Spleen (tissue), 11 donors: ENCODE measurements at regions not wholly inside any gene's neighbourhood (a gene's known extent, or its start where the extent isn't known, plus 50 kb on each side); places are given as distances from the start of the nearest gene placed in this dataset.
"Not testable (repeated sequence)": the region's sequence is repeated elsewhere in the genome, so short reads cannot be mapped to it uniquely, and the experiment has no call there.

ENCODE experiments used
- DNase-seq: peaks from one replicate; pipeline ENCODE4 v3.0.0-alpha.2; 2020
- H3K27ac ChIP-seq, 8 donors: fragments of 200-600 bp; sonication (generic) in 7 of 8; 1 replicate in 4 of 8; 2 replicates in 4 of 8; pipeline versions ENCODE4 v1.5.0 to v1.8.0; 2016 to 2021; ENCODE audit warnings: inconsistent platforms in 4 of 8, mild to moderate bottlenecking in 4 of 8, moderate library complexity in 1 of 8
- H3K27me3 ChIP-seq, 7 donors: fragments of 200-600 bp; sonication (generic) in 6 of 7; replicated peaks in 1 of 7; 1 replicate in 4 of 7; 2 replicates in 3 of 7; pipeline versions ENCODE4 v1.5.0 to v1.8.0; 2016 to 2021; ENCODE audit warnings: inconsistent platforms in 3 of 7, mild to moderate bottlenecking in 1 of 7
- H3K36me3 ChIP-seq, 6 donors: fragments of 200-600 bp; sonication (generic) in 5 of 6; 1 replicate in 4 of 6; 2 replicates in 2 of 6; pipeline versions ENCODE4 v1.5.0 to v1.8.0; 2016 to 2021; ENCODE audit warnings: inconsistent platforms in 2 of 6
- H3K4me1 ChIP-seq, 6 donors: fragments of 200-600 bp; sonication (generic) in 5 of 6; 1 replicate in 3 of 6; 2 replicates in 3 of 6; pipeline versions ENCODE4 v1.5.0 to v1.8.0; 2016 to 2021; ENCODE audit warnings: inconsistent platforms in 3 of 6
- H3K4me3 ChIP-seq, 8 donors: fragments of 200-600 bp; sonication (generic) in 7 of 8; 1 replicate in 4 of 8; 2 replicates in 4 of 8; pipeline versions ENCODE4 v1.5.0 to v1.8.0; 2016 to 2021; ENCODE audit warnings: inconsistent platforms in 4 of 8, mild to moderate bottlenecking in 4 of 8, moderate library complexity in 2 of 8
- H3K9me3 ChIP-seq, 8 donors: fragments of 200-600 bp; sonication (generic) in 7 of 8; 1 replicate in 4 of 8; 2 replicates in 4 of 8; pipeline versions ENCODE4 v1.5.0 to v1.8.0; 2016 to 2021; ENCODE audit warnings: inconsistent platforms in 4 of 8
- POLR2A ChIP-seq, 3 donors: fragments of 450-650 bp; IDR thresholded peaks; one replicate each; pipeline ENCODE4 v1.5.1; 2017; ENCODE audit warnings: antibody characterized with exemption in 3 of 3, mild to moderate bottlenecking in 1 of 3
- POLR2AphosphoS5 ChIP-seq, 3 donors: sonication (generic); formaldehyde crosslinking; IDR thresholded peaks; one replicate each; pipeline ENCODE4 v1.5.1; 2017; ENCODE audit warnings: antibody characterized with exemption in 3 of 3
- WGBS, 5 donors: extraction: QIAGEN DNeasy Blood & Tissue Kit in 3 of 5; methylation state at CpG; one replicate each; pipeline versions ENCODE4 v1.1.5 to v1.1.7; 2013 to 2018; 5-methylcytosine and 5-hydroxymethylcytosine counted together
- intact Hi-C: fragments of 100-400 bp; cut with DNase I; formaldehyde crosslinking; loops from one replicate; pipeline ENCODE4 v1.15.0; 2023; ENCODE audit warnings: low total_unique reads
- TF ChIP-seq, protein P1 (sequence below), 11 experiments: fragments of 200-600 bp in 7 of 11; fragments of 450-650 bp in 4 of 11; sonication (generic) in 4 of 11; IDR thresholded peaks in 8 of 11; conservative IDR thresholded peaks in 3 of 11; 1 replicate in 7 of 11; 2 replicates in 4 of 11; pipeline versions ENCODE4 v1.4.0 to v1.8.0; 2016 to 2021; ENCODE audit warnings: antibody characterized with exemption in 11 of 11, inconsistent platforms in 4 of 11, mild to moderate bottlenecking in 1 of 11
- donor health status: healthy with polysubstance abuse.
- donor health status: DM: no; HTN: no; CAD: no; lungs with moderate emphysema.
- donor health status: DM: no; HTN: no; CAD: no.
- donor health status: Bipolar disorder and iron deficiency.
- donor health status: healthy.
- donor health status: DM: no; HTN: no; CAD: no.
- donor health status: DM: yes; HTN: yes; CAD: no.

DNA sequence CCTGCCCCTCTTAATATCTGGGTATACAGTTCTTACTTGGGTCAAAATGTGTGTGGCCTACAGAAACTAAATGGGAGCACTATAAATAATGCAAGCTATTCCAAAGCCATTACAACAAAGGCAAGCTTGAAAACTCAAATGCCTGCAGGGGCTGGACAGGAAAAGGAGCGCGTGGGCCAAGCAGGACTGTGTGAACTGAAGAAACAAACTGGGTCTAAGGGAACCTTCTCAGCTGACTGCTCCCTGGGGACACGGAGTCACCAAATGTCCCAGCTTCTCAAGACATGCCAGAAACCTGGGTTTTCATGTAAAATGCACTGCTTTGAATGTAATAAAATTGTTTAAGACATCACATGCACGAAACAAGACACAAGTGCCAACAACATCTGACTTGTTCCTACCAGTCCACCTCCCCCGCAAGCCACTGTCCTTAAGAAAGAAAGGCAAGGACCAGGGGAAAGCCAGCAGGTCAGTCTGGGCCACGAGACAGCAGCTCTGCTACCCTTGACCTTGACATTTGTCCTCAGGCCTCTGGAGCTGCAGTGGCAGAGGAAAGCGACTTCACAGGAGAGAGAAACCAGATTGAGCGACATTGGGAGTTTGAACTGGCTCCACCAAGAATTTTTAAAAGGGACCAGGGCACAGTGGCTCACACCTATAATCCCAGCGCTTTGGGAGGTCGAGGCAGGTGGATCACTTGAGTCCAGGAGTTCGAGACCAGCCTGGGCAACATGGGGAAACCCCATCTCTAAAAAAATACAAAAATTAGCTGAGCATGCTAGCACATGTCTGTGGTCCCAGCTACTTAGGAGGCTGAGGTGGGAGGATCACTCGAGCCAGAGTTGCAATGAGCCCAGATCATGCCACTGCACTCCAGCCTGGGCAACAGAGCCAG lies 89.7 kb upstream of the SH3BP4 start:
- no peak overlapping the region for H3K4me3 ChIP-seq
- H3K9me3 ChIP-seq, result peaks cover 0 to 22% (median 16%) of the 10 kb centered on the region in 8 donors
- no peaks in the 10 kb centered on the region for H3K36me3 ChIP-seq
- intact Hi-C loops, result no loop called here
- DNase-seq, result no peak
- WGBS, 5 donors, result 73 to 83% (median 76%) methylated on average over 12 of the region's 12 CpGs
- no peaks in the 10 kb centered on the region for H3K27me3 ChIP-seq
- TF ChIP-seq POLR2AphosphoS5 (IDR thresholded peaks at IDR 0.05) (no peak), POLR2A (IDR thresholded peaks at IDR 0.05) (no peak)
- peak overlapping the region in 5 of 8 donors; percentile 26 to 63 (median 52) for H3K27ac ChIP-seq
- H3K4me1 ChIP-seq, result peaks cover 0 to 19% (median 0%) of the 10 kb centered on the region in 6 donors

DNA sequence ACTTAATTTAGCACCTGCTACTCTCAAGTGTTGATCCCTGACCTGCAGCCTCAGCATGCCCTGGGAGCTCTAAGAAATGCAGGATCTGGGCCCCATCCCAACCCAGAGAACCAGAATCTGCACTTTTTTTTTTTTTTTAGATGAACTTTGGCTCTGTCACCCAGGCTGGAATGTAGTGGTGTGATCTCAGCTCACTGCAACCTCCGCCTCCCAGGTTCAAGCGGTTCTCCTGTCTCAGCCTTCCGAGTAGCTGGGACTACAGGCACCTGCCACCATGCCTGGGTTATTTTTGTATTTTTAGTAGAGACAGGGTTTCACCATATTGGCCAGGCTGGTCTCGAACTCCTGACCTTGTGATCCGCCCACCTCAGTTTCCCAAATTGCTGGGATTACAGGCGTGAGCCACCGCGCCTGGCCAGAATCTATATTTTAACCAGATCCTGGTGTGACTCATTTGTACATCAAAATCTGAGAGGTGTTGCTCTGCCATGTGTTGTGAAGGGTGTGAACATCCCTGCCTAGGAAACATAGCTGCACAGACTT lies 92.4 kb upstream of the SH3BP4 start:
- not testable (repeated sequence) for H3K36me3 ChIP-seq

GRCh38 chr2:234858790-234859329 lies 93.0 kb upstream of the SH3BP4 start:
- TF ChIP-seq, protein P1, sequence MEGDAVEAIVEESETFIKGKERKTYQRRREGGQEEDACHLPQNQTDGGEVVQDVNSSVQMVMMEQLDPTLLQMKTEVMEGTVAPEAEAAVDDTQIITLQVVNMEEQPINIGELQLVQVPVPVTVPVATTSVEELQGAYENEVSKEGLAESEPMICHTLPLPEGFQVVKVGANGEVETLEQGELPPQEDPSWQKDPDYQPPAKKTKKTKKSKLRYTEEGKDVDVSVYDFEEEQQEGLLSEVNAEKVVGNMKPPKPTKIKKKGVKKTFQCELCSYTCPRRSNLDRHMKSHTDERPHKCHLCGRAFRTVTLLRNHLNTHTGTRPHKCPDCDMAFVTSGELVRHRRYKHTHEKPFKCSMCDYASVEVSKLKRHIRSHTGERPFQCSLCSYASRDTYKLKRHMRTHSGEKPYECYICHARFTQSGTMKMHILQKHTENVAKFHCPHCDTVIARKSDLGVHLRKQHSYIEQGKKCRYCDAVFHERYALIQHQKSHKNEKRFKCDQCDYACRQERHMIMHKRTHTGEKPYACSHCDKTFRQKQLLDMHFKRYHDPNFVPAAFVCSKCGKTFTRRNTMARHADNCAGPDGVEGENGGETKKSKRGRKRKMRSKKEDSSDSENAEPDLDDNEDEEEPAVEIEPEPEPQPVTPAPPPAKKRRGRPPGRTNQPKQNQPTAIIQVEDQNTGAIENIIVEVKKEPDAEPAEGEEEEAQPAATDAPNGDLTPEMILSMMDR (IDR thresholded peaks at IDR 0.05 in 8 of 11, conservative IDR thresholded peaks at IDR 0.05 in 3 of 11), result no peak
- no peak for TF ChIP-seq POLR2AphosphoS5 (IDR thresholded peaks at IDR 0.05)
- no peak for TF ChIP-seq POLR2A (IDR thresholded peaks at IDR 0.05)
- WGBS, 5 donors, result 75 to 87% (median 82%) methylated on average over 6 of the region's 6 CpGs

More for the DNA sequence above, 92.4 kb upstream of the SH3BP4 start:
- intact Hi-C loops, H3K27me3 ChIP-seq, DNase-seq, H3K9me3 ChIP-seq, H3K4me3 ChIP-seq, H3K27ac ChIP-seq: not testable (repeated sequence)
- 89 to 98% (median 93%) methylated on average over 8 of the region's 8 CpGs for WGBS, 5 donors
- peaks cover 0 to 19% (median 0%) of the 10 kb centered on the region in 6 donors for H3K4me1 ChIP-seq

GRCh38 chr2:234858145-234858544 lies 93.7 kb upstream of the SH3BP4 start:
- Histone ChIP-seq H3K4me1 (peaks cover 0 to 18% (median 0%) of the 10 kb centered on the region in 6 donors), H3K27ac (no peak overlapping the region), H3K36me3 (no peaks in the 10 kb centered on the region), H3K4me3 (no peak overlapping the region), H3K27me3 (no peaks in the 10 kb centered on the region), H3K9me3 (peaks cover 0 to 7% (median 0%) of the 10 kb centered on the region in 8 donors)
- TF ChIP-seq, protein P1 (IDR thresholded peaks at IDR 0.05 in 8 of 11, conservative IDR thresholded peaks at IDR 0.05 in 3 of 11), result no peak
- TF ChIP-seq POLR2AphosphoS5 (IDR thresholded peaks at IDR 0.05) (no peak), POLR2A (IDR thresholded peaks at IDR 0.05) (no peak)
- DNase-seq, result no peak
- intact Hi-C loops, result no loop called here
- WGBS, 5 donors, result 77 to 87% (median 81%) methylated on average over 7 of the region's 7 CpGs

More at GRCh38 chr2:234858790-234859329, 93.0 kb upstream of the SH3BP4 start:
- H3K27ac ChIP-seq, result no peak overlapping the region
- H3K36me3 ChIP-seq, result no peaks in the 10 kb centered on the region
- no peak overlapping the region for H3K4me3 ChIP-seq
- peaks cover 0 to 7% (median 0%) of the 10 kb centered on the region in 8 donors for H3K9me3 ChIP-seq
- no peak for DNase-seq
- peaks cover 0 to 19% (median 0%) of the 10 kb centered on the region in 6 donors for H3K4me1 ChIP-seq
- intact Hi-C loops, result no loop called here
- no peaks in the 10 kb centered on the region for H3K27me3 ChIP-seq

- WGBS, 5 donors, result 67 to 84% (median 70%) methylated on average over 2 of the region's 2 CpGs
- DNase-seq, result no peak
Observed at GRCh38 chr2:234853729-234854128, 98.1 kb upstream of the SH3BP4 start.

More at GRCh38 chr2:234853729-234854128, 98.1 kb upstream of the SH3BP4 start:
- Histone ChIP-seq H3K4me1 (peaks cover 0 to 2% (median 0%) of the 10 kb centered on the region in 6 donors), H3K36me3 (no peaks in the 10 kb centered on the region), H3K27ac (no peak overlapping the region), H3K4me3 (no peak overlapping the region), H3K9me3 (peaks cover 0 to 7% (median 0%) of the 10 kb centered on the region in 8 donors), H3K27me3 (no peaks in the 10 kb centered on the region)
- TF ChIP-seq POLR2AphosphoS5 (IDR thresholded peaks at IDR 0.05) (no peak), POLR2A (IDR thresholded peaks at IDR 0.05) (no peak)
- TF ChIP-seq, protein P1 (IDR thresholded peaks at IDR 0.05 in 8 of 11, conservative IDR thresholded peaks at IDR 0.05 in 3 of 11), result no peak
- intact Hi-C loops, result no loop called here
